Neuronal stem cell (in vitro differentiated cells): ENCODE measurements at regions not wholly inside any gene's neighbourhood (a gene's known extent, or its start where the extent isn't known, plus 50 kb on each side); places are given as distances from the start of the nearest gene placed in this dataset.

Experiments
- DNase-seq: peaks from one replicate; pipeline ENCODE4 v3.0.0-alpha.2; 2013; ENCODE audit warnings: low spot score
- H2AFZ ChIP-seq: one replicate; pipeline ENCODE4 v1.6.1; 2013; ENCODE audit warnings: mild to moderate bottlenecking, low read length, inconsistent platforms
- H2AK5ac ChIP-seq: 2 replicates; pipeline ENCODE4 v1.6.1; 2013; ENCODE audit warnings: low read depth, mild to moderate bottlenecking, inconsistent platforms, low read length, moderate library complexity, mixed read lengths
- H2BK120ac ChIP-seq: 2 replicates; pipeline ENCODE4 v1.6.1; 2013; ENCODE audit warnings: low read depth, mild to moderate bottlenecking, inconsistent platforms, low read length, moderate library complexity, mixed read lengths
- H2BK12ac ChIP-seq: one replicate; pipeline ENCODE4 v1.6.1; 2013; ENCODE audit warnings: low read length, inconsistent platforms
- H2BK15ac ChIP-seq: 2 replicates; pipeline ENCODE4 v1.6.1; 2013; ENCODE audit warnings: mild to moderate bottlenecking, low read length, inconsistent platforms, mixed read lengths
- H2BK5ac ChIP-seq: one replicate; pipeline ENCODE4 v1.6.1; 2013; ENCODE audit warnings: inconsistent platforms, mild to moderate bottlenecking, low read length, moderate library complexity
- H3K14ac ChIP-seq: one replicate; pipeline ENCODE4 v1.6.1; 2013; ENCODE audit warnings: low read length, inconsistent platforms
- H3K18ac ChIP-seq: 2 replicates; pipeline ENCODE4 v1.6.1; 2013; ENCODE audit warnings: low read length, inconsistent platforms
- H3K23ac ChIP-seq: 2 replicates; pipeline ENCODE4 v1.6.1; 2013; ENCODE audit warnings: low read depth, mild to moderate bottlenecking, mixed read lengths, low read length, inconsistent platforms; ENCODE audit not compliant: poor library complexity
- H3K27ac ChIP-seq: replicated peaks from 3 replicates; pipeline ENCODE4 v1.5.1; 2013; ENCODE audit warnings: low read length, inconsistent platforms
- H3K27me3 ChIP-seq, 3 experiments: 2 replicates each; pipeline ENCODE4 v1.6.1; 2013; ENCODE audit warnings: low read length in 3 of 3, mild to moderate bottlenecking in 2 of 3, inconsistent platforms in 1 of 3, low read depth in 1 of 3, mixed read lengths in 1 of 3, moderate library complexity in 1 of 3; ENCODE audit not compliant: control insufficient read depth in 3 of 3, insufficient read depth in 3 of 3
- H3K36me3 ChIP-seq, 2 donors: replicated peaks in 1 of 2; 2 replicates each; pipeline ENCODE4 v1.6.1; 2013; ENCODE audit warnings: low read length in 2 of 2; ENCODE audit not compliant: control insufficient read depth in 2 of 2, insufficient read depth in 2 of 2
- H3K4ac ChIP-seq: 2 replicates; pipeline ENCODE4 v1.6.1; 2013; ENCODE audit warnings: inconsistent platforms, mild to moderate bottlenecking, low read length, moderate library complexity
- H3K4me1 ChIP-seq, 2 donors: 1 replicate in 1 of 2; 2 replicates in 1 of 2; pipeline ENCODE4 v1.6.1; 2013; ENCODE audit warnings: low read length in 2 of 2, low read depth in 1 of 2; ENCODE audit not compliant: control insufficient read depth in 2 of 2, insufficient read depth in 1 of 2
- H3K4me2 ChIP-seq: one replicate; pipeline ENCODE4 v1.6.1; 2013; ENCODE audit warnings: mild to moderate bottlenecking, low read length, inconsistent platforms; ENCODE audit not compliant: insufficient read depth, poor library complexity, severe bottlenecking
- H3K4me3 ChIP-seq, 2 donors: 2 replicates each; pipeline ENCODE4 v1.5.1; 2013; ENCODE audit warnings: low read length in 2 of 2, mild to moderate bottlenecking in 2 of 2, inconsistent platforms in 1 of 2, moderate library complexity in 1 of 2
- H3K79me1 ChIP-seq: one replicate; pipeline ENCODE4 v1.6.1; 2013; ENCODE audit warnings: low read depth, mild to moderate bottlenecking, inconsistent platforms, low read length, moderate library complexity
- H3K9ac ChIP-seq: one replicate; pipeline ENCODE4 v1.6.1; 2013; ENCODE audit warnings: mild to moderate bottlenecking, low read depth, low read length, inconsistent platforms; ENCODE audit not compliant: poor library complexity
- H3K9me3 ChIP-seq, 2 donors: replicated peaks in 1 of 2; 2 replicates each; pipeline versions ENCODE3 to v1.6.1; 2013; ENCODE audit warnings: low read length in 2 of 2, mild to moderate bottlenecking in 2 of 2, inconsistent platforms in 1 of 2, low read depth in 1 of 2, mixed read lengths in 1 of 2, moderate library complexity in 1 of 2; ENCODE audit not compliant: control insufficient read depth in 2 of 2, insufficient read depth in 1 of 2
- H4K8ac ChIP-seq: one replicate; pipeline ENCODE4 v1.6.1; 2013; ENCODE audit warnings: low read depth, mild to moderate bottlenecking, inconsistent platforms, low read length, moderate library complexity
- H4K91ac ChIP-seq: one replicate; pipeline ENCODE4 v1.6.1; 2013; ENCODE audit warnings: low read length, low read depth, mild to moderate bottlenecking, inconsistent platforms; ENCODE audit not compliant: poor library complexity
- WGBS, 2 donors: extraction: QIAGEN DNeasy Blood & Tissue Kit; methylation state at CpG; one replicate each; pipeline ENCODE4 v1.1.7; 2013; ENCODE audit warnings: missing lambda C conversion rate in 2 of 2, mixed read lengths in 1 of 2; ENCODE audit not compliant: insufficient read length in 2 of 2, insufficient replicate concordance in 1 of 2; ENCODE audit errors: extremely low coverage in 2 of 2; 5-methylcytosine and 5-hydroxymethylcytosine counted together

GRCh38 chr21:28445141-28445830, 547.4 kb downstream of the LTN1 start:
- H2AFZ ChIP-seq, result no peak overlapping the region
- H4K91ac ChIP-seq, result no peak overlapping the region
- H3K9ac ChIP-seq, result no peak overlapping the region
- no peak overlapping the region for H3K14ac ChIP-seq
- no peak overlapping the region for H4K8ac ChIP-seq
- H3K79me1 ChIP-seq, result no peaks in the 10 kb centered on the region
- no peak overlapping the region for H2AK5ac ChIP-seq
- H3K27ac ChIP-seq, result no peak overlapping the region
- H3K4me2 ChIP-seq, result no peak overlapping the region
- no peak overlapping the region for H3K4me3 ChIP-seq
- no peak overlapping the region for H2BK15ac ChIP-seq
- DNase-seq, result no peak
- no peak overlapping the region for H2BK120ac ChIP-seq
- no peaks in the 10 kb centered on the region for H3K27me3 ChIP-seq
- no peaks in the 10 kb centered on the region for H3K36me3 ChIP-seq
- no peak overlapping the region for H3K18ac ChIP-seq
- H2BK12ac ChIP-seq, result no peak overlapping the region
- WGBS, 2 donors, result no CpG with 5 or more reads among the region's 3 CpGs
- H3K4ac ChIP-seq, result no peak overlapping the region
- H3K4me1 ChIP-seq, result no peaks in the 10 kb centered on the region
- no peaks in the 10 kb centered on the region for H3K9me3 ChIP-seq
- H3K23ac ChIP-seq, result no peak overlapping the region
- no peak overlapping the region for H2BK5ac ChIP-seq

- H3K27ac ChIP-seq, result no peak overlapping the region
- H3K4ac ChIP-seq, result no peak overlapping the region
- no peak overlapping the region for H2AK5ac ChIP-seq
- H3K4me2 ChIP-seq, result no peak overlapping the region
- H3K79me1 ChIP-seq, result no peaks in the 10 kb centered on the region
- no peak overlapping the region for H3K14ac ChIP-seq
- no peaks in the 10 kb centered on the region for H3K9me3 ChIP-seq
- H2BK5ac ChIP-seq, result no peak overlapping the region
- no peak overlapping the region for H2BK15ac ChIP-seq
- H3K4me1 ChIP-seq, result no peaks in the 10 kb centered on the region
- no peaks in the 10 kb centered on the region for H3K36me3 ChIP-seq
- no peak for DNase-seq
- no peak overlapping the region for H2BK120ac ChIP-seq
- no peaks in the 10 kb centered on the region for H3K27me3 ChIP-seq
- no peak overlapping the region for H3K4me3 ChIP-seq
- no peak overlapping the region for H4K91ac ChIP-seq
- H3K23ac ChIP-seq, result no peak overlapping the region
- H4K8ac ChIP-seq, result no peak overlapping the region
- no peak overlapping the region for H2BK12ac ChIP-seq
- no peak overlapping the region for H3K18ac ChIP-seq
- H2AFZ ChIP-seq, result no peak overlapping the region
- H3K9ac ChIP-seq, result no peak overlapping the region
Observed at GRCh38 chr21:28444557-28444956, 548.1 kb downstream of the LTN1 start.

- no peak for DNase-seq
- no peak overlapping the region for H4K8ac ChIP-seq
- no peaks in the 10 kb centered on the region for H3K9me3 ChIP-seq
- no peak overlapping the region for H4K91ac ChIP-seq
- H2AFZ ChIP-seq, result no peak overlapping the region
- H2BK15ac ChIP-seq, result no peak overlapping the region
- no peak overlapping the region for H3K4me3 ChIP-seq
- H3K18ac ChIP-seq, result no peak overlapping the region
- H2AK5ac ChIP-seq, result no peak overlapping the region
- H3K4me1 ChIP-seq, result no peaks in the 10 kb centered on the region
- H2BK5ac ChIP-seq, result no peak overlapping the region
- H2BK120ac ChIP-seq, result no peak overlapping the region
- no peaks in the 10 kb centered on the region for H3K36me3 ChIP-seq
- H3K4me2 ChIP-seq, result no peak overlapping the region
- H2BK12ac ChIP-seq, result no peak overlapping the region
- H3K14ac ChIP-seq, result no peak overlapping the region
- no peaks in the 10 kb centered on the region for H3K79me1 ChIP-seq
- WGBS, 2 donors, result no CpG with 5 or more reads among the region's 2 CpGs
- no peak overlapping the region for H3K4ac ChIP-seq
- no peaks in the 10 kb centered on the region for H3K27me3 ChIP-seq
- no peak overlapping the region for H3K9ac ChIP-seq
- no peak overlapping the region for H3K23ac ChIP-seq
- no peak overlapping the region for H3K27ac ChIP-seq
Observed at GRCh38 chr21:28444111-28444510, 548.6 kb downstream of the LTN1 start.

GRCh38 chr21:28442624-28443023, 550.1 kb downstream of the LTN1 start:
- no peak overlapping the region for H2BK5ac ChIP-seq
- no peak overlapping the region for H3K23ac ChIP-seq
- no peak overlapping the region for H3K9ac ChIP-seq
- no peaks in the 10 kb centered on the region for H3K27me3 ChIP-seq
- H3K27ac ChIP-seq, result no peak overlapping the region
- no peaks in the 10 kb centered on the region for H3K36me3 ChIP-seq
- no peak overlapping the region for H2BK120ac ChIP-seq
- no peaks in the 10 kb centered on the region for H3K79me1 ChIP-seq
- no peak overlapping the region for H3K4me3 ChIP-seq
- H3K4me2 ChIP-seq, result no peak overlapping the region
- no peak overlapping the region for H2AK5ac ChIP-seq
- no peak overlapping the region for H2AFZ ChIP-seq
- H4K8ac ChIP-seq, result no peak overlapping the region
- H2BK15ac ChIP-seq, result no peak overlapping the region
- H3K4me1 ChIP-seq, result no peaks in the 10 kb centered on the region
- no peaks in the 10 kb centered on the region for H3K9me3 ChIP-seq
- DNase-seq, result no peak
- no peak overlapping the region for H3K4ac ChIP-seq
- no peak overlapping the region for H4K91ac ChIP-seq
- H3K18ac ChIP-seq, result no peak overlapping the region
- no peak overlapping the region for H2BK12ac ChIP-seq
- H3K14ac ChIP-seq, result no peak overlapping the region
